ENCODE measurements at regions not wholly inside any gene's neighbourhood (a gene's known extent, or its start where the extent isn't known, plus 50 kb on each side); places are given as distances from the start of the nearest gene placed in this dataset.

DNA sequence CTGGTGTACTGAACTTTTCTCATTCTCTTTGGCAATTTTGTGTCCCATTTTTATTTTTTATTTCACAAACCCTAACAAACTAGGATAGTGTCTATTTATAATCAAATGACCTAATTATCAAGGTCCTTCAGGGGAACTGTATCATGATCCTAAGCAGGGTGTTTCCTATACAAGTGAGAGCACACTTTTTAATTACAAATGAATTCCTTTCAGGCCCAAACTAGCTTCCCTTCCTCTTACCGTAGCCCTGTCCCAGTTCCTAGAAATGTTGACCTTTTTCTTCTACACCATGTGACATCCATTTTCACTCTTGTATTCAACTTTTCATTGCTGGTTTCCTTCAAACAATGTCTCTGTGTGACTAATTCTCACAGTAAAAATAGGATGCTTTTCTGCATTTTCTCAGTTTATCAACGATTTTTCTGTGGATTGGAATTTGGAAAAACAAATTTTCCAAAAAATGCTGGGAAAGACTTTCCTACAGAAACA is 411.4 kb downstream of the CCDC91 start:
- no peak for DNase-seq

DNA sequence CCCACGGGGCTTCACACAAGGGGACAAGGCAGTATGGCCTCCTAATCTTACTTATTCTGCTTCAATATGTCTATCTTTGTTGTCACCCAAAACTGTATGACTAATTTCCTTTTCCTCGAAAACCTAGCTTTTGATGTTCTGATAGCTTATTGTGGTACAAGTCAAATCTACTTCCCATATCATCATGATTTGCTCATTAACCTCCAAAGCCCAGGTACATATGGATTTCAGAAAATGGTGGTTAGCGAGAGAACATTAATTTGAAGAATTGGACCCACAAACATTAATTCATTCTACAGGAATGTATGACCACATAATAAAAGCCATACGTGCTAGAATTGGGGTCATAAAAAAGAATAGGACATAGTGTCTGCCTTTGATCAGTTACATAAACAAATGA is 412.5 kb downstream of the CCDC91 start:
- no peak for DNase-seq

DNA sequence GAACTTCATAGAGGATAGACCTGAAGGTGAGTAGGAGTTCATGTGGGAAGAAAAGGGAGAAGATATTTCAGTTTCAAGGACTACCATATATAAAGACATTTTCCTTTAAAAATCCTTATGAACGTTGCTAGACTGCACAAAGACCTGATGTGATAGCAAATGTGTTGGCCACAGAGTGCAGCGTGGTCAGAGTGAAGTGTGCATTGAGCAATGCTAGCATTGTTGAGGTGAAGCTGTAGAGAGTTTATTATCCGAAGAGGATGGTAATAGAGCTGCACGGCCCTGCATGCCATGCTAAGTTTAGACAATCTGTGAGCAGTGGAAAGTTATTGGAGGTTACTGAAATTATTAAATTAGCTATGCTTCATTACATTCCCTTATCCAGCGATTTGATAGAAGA is 413.0 kb downstream of the CCDC91 start:
- DNase-seq, result no peak

DNA sequence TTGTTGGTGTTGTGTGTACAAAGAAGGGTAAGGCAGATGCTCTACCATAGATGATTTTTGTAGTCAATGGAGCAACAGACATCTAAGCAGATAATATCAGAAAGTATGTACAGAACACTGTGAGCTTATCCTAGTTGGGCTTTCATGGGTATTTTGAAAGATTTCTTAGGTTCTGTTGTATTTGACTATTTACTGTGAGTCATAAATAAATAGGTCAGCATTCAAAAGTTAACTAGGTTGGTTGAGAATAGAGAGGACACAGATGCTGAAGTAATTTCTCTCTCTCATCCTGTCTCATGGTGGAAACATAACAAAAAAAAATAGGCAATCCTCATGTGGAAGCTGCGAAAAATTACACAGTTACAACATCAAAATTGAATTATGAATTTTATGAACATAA is 413.5 kb downstream of the CCDC91 start:
- no peak for DNase-seq

DNA sequence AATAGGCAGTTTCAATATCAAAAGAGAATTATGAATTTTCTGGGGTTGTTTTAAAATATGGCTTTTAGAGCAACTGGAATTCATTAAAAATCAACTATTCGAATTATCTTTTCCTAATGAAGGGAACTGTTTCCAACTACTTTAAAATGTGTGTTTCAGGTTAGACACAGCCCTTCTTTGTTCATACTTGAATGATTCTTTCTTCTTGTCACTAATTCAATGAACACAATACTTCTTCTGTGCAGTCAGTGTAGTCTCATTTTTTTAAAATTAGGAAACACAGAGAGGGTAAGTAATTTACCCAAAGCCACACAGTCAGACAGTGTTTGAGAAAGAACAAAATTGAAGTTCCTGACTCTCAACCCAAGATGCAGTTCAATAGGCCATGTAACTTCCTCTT is 414.0 kb downstream of the CCDC91 start:
- DNase-seq, result no peak

- DNase-seq, result no peak
Observed at GRCh38 chr12:28606967-28607557, 416.8 kb downstream of the CCDC91 start.

DNA sequence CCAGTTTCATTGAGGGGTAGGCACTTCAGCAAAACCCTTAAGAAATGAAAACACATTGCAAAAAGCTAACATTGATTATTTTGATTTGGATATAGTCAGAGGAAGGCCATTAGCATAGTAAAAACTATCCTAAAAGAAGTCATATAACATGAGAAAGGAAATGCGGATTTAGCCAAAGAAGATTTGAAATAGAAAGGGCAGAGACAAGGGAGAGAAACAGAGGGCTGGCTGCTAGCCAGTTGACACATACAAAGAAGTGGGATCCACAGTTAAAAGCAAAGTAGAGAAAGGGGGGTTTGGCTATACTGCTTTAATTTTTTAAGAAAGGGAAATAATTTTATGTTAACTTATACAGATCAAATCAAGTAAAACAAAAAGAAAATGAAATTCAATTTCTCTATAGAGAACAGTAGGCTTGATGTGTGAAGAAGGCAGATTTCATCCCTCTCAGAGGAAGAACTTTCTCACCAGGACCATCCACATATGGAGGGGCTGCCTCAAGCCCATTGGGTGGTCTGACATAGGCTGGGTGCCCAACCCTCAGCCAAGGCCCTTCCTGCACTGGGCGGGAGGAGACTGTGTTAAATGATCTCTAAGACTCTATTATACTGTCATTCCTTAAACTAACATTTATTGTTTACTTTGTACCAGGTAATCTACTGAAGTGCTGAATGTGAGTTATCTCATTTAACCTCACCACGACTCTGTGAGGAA is 420.3 kb downstream of the CCDC91 start:
- no peak for DNase-seq

DNA sequence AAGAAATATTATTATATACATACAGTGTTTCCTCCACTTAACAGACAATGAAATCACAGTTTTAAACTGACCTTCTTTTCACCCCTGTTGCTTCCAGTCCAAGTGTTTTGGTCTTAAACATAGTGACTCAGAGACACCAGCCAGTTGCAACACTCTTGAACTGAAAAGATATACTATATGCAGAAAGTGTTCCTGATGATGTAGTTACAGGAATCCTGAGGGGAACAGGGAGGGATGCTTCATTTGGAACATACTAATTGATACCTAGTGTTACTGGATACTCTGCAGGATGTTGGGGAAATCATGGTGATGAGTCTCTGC is 420.8 kb downstream of the CCDC91 start:
- DNase-seq, result no peak

GRCh38 chr12:28611449-28611848 is 421.2 kb downstream of the CCDC91 start:
- no peak for DNase-seq

DNA sequence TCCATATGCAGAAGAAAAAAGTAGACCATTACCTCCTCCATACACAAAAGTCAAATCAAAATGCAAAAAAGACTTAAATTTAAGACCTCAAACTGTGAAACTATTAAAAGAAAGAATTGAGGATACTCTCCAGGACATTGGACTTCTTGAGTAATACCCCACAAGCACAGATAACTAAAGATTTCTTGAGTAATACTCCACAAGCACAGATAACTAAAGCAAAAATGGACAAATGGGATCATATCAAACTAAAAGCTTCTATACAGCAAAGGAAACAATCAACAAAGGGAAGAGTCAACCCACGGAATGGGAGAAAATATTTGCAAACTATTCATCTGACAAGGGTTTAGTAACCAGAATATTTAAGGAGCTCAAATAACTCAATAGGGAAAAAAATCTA is 427.9 kb downstream of the CCDC91 start:
- DNase-seq, result no peak

DNA sequence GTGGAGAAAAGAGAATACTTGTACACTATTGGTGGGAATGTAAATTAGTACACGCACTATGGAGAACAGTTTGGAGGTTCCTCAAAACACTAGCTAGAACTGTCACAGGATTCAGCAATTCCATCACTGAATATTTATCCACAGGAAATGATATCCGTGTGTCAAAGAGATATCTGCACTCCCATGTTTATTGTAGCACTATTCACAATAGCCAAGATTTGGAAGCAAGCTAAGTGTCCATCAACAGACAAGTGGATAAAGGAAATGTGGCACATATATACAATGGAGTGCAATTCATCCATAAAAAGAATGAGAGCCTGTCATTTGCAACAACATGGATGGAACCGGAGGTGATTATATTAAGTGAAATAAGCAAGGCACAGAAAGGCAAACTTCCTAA is 428.5 kb downstream of the CCDC91 start:
- DNase-seq, result no peak

DNA sequence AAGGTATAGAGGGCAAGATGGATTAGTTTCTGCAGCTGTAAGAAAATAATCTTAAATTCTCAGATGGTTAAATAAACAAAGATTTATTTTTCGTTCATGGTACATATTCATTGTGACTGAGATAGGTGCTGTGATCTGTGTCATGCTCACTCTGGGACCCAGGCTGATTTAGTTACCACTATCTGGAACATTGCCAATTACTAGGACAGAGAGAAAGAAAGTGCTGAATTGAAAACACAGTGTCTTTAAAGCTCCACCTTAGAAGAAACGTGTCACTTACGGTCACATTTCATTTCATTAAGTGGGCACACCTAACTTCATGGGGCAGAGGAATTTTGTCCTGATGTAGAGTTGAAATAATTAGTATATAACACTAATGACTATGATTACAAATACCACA is 430.0 kb downstream of the CCDC91 start:
- peak in 1 of 2 experiments; percentile 8 for DNase-seq

DNA sequence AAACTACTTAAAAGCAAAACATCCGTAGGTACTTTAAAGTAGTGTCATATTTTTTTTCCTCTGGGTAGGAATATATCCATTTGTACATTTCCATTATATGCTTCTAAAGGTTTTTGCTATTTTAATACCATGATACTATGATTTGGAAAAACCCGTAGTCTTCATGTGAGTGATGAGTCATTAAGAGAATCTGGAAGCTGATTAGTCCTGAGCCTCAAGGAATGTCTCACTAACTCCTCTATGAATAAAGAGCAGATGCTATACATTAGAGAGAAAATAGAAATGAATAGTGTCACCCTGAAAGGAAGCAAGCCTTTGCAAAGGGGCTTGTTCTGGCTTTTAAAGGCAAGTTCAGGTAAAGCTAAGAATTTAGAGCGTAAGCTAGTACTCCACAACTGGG is 432.1 kb downstream of the CCDC91 start:
- no peak for DNase-seq

DNA sequence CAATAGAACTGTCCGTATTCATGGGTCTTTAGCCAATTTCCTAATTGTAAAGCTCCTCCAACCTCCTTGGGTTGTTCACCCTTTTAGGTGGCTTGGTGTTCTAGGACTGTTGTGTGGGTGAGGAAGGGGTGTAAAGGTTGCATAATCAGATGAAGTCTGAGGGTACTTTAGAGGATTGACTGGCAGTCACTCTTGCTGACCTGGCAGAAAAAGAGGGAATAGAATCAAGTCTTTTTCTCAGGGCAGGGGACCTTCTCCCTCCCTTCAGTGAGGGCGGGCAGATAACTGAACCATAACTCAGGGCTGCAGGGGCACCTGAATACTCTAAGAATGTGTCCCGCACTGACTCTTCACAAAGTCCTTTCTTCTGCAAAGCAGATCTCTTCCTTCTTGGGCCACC is 436.2 kb downstream of the CCDC91 start:
- no peak for DNase-seq

- no peak for DNase-seq
Observed at GRCh38 chr12:28629691-28630090, 439.4 kb downstream of the CCDC91 start.

DNA sequence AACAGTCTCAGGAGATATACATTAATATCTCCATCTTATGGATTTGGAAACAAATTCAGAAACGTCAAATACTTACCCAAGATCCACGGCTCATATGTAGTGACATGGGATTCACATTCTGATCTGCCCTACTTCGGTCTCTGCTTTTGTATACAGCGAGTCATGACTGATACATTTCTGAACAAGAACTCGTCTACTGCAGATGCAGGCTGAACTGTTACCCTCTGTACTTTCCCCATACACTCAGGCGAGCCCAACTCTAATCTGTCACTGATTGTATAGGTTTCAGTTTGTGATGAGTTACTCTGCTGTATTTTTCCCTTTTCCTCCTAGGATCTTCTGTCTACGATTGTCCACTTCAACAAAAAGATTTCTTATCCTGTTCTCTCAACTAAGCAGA is 441.6 kb downstream of the CCDC91 start:
- no peak for DNase-seq

DNA sequence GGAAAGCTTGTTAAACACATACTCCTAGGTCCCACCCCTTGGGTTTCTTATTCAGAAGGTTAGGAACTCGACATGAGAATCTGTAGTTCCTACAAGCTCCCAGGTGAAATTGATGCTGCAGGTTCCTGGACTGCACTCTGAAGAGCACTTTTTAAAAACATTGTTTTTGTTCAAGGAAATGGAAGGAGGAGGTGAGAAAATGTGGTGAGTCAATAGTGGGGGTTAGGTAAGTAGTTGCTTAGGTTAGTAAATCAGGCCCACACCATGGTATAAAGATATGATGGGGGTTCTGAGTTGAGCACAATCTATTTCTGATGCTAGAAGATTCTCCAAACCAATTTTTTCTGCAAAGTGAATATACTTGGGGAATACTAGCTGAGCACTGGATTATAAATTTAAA is 450.3 kb downstream of the CCDC91 start:
- DNase-seq, result no peak

DNA sequence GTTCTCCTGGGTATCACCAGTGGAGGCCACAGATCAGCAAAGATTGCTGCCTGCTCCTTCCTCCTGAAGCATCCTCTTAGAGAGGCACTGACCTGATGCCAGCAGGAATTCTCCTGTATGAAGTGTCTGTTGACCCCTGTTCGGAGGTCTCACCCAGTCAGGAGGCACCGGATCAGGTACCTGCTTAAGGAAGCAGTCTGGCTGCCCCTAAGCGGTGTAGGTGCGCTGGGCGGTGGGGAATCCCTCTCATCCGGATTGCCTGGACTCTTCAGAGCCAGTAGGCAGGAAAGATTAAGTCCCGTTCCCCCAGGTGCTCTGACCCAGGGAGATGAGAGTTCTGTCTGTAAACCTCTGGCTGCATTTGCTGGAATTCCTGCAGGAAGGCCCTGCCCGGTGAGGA is 455.2 kb downstream of the CCDC91 start:
- DNase-seq, result no peak

GRCh38 chr12:28645891-28646290 is 455.6 kb downstream of the CCDC91 start:
- no peak for DNase-seq

DNA sequence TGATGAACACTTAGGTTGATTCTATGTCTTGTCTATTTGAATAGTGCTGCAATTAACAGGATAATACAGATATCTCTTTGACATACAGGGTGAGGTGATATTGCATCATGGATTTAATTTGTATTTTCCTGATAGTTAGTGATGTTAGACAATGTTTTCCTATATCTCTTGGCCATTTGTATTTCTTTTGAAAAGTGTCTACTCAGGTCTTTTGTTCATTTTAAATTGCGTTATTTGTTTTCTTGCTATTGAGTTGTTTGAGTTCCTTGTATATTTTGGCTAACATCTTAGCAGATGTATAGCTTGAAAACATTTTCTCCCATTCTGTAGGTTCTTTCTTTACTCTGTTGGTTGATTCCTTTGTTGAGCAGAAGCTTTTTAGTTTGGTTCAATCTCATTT is 460.6 kb downstream of the CCDC91 start:
- no peak for DNase-seq

- no peak for DNase-seq
Observed at GRCh38 chr12:28652239-28652638, 462.0 kb downstream of the CCDC91 start.

DNA sequence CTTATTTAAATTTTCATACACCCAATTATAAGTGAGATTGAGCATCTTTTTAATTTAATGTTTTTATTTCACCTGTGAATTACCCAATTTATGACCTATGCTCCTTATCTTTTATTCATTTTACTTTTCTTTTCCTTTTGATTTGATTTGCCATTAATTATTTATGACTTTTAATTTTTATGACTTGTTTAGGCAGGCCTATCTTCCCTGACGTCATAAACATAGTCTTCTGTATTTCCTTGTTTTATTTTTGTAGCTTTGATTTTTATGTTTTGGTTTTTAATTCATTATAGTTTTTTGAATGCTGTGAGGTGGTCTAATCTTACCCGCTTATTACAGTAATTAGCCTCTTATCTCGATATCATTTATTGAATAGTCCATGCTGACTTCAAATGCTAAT is 467.1 kb upstream of the FAR2 start:
- DNase-seq, result no peak

- DNase-seq, result no peak
Observed at GRCh38 chr12:28683366-28683765, 465.7 kb upstream of the FAR2 start.

DNA sequence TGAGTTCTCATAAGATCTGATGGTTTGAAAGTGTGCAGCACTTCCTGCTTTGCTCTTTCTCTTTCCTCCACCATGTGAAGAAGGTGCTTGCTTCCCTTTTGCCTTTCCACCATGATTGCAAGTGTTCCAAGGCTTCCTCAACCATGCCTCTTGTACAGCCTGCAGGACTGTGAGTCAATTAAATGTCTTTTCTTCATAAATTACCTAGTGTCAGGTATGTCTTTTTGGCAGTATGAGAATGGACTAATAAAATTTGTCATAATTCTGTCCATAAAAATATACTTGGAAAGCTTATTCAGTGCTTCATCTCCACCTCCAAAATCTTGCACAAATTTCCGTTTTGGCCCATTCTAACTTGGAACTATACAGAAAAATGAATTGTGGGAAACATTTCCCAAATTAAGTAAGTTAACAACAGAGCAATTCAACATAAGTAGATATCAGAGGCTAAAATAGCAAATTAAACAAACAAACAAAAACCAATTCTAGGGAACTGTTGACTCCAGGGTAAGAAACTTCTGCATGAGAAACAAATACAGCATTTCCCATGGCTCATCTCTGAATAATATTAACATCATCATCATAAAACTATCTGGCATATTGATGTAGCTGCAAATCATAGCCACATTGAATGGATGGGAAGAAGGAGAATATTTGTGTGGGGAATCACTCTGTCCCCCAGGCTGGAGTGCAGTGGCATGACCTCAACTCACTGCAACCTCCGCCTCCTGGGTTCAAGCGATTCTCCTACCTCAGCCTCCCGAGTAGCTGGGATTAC is 459.5 kb upstream of the FAR2 start:
- DNase-seq, result no peak

Measured in NCI-H524 (cell line).